ENCODE measurements at regions not wholly inside any gene's neighbourhood (a gene's known extent, or its start where the extent isn't known, plus 50 kb on each side); places are given as distances from the start of the nearest gene placed in this dataset.

DNA sequence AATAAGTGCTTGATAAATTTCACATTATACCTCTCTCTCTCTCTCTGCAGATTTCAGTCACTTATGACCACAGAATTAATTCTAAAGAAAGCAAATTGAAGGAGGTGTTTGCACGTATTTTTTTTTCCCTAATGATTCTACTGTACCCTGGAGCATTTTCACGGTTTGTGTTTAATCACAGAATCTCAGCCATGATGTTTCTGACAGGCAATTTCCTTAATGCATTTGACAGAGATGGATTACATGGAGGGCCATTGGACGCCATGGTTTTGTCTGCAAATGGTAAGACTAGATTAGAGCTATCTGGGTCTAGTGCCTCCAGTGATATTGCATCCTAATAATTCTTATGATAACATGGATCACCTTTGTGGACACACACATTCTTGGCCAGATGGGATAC is 147.5 kb upstream of the RBFOX1 start:
- DNase-seq (ENCODE audit: low read depth in 2 of 2): no peak

DNA sequence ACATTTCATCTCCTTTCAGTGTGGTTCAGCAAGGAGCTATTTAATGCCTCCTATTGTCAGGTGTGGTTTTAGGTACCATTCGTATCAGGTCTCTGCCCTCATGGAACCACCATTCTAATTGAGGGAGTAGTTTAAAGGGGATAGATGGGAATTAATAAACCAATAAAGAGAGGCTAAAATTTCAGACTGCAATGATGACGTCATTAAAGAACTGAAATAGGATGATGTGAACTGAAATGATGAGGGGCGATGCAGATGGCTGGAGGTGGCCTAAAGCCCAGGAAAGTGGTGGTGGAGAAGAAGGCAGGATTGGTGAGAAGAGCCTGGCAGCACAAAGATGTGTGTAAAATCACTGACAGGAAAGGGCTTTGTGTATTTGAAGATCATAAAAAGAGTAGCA is 148.9 kb upstream of the RBFOX1 start:
- no peak for DNase-seq (ENCODE audit: low read depth in 2 of 2)

DNA sequence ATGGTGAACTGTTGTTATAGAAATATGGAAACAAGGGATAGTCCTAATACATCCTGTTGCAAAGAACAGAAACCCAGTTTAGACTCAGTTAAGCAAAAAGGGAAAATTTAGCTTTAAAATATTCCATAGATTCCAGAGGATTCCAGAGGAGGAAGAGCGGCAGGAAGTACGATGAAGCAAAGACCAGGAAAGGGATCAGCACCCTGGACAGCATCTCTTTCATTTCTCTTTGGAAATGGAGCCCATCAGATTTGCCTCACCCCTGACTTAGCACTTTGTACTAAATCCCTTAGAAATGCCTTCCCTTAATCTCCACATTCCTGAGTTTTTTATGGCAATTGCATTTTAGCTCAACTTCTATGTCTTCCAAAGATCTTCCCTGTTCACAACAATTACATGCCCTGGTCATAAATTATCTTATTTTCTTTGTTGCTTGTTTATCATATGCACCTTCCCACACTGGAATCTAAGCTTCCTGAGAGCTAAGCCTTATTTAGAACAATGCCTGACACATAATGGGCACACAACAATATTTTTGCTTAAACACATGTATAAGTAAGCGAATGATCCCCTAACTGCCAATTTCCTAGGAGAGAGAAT is 150.0 kb upstream of the RBFOX1 start:
- no peak for DNase-seq (ENCODE audit: low read depth in 2 of 2)

DNA sequence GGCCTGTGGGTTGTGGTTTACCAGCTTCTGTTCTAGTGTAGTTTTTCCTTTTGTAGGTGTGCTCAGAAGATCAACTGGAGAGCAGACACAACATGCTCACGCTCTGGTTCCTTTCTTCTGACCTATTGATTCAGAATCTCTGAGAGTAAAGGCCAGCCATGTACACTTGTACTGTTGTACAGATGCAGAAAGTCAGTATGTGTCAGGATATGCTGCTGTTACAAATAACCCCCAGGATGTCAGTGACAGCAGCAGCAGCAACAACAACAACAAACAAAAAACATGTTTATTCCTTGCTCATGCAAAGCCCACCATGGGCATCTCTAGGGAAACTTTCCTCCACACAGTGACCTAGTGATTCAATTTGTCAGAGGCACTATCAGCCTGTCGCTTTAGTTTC is 154.8 kb upstream of the RBFOX1 start:
- no peak for DNase-seq (ENCODE audit: low read depth in 2 of 2)

GRCh38 chr16:7171151-7171550 is 161.5 kb upstream of the RBFOX1 start:
- no peak for DNase-seq (ENCODE audit: low read depth in 2 of 2)

DNA sequence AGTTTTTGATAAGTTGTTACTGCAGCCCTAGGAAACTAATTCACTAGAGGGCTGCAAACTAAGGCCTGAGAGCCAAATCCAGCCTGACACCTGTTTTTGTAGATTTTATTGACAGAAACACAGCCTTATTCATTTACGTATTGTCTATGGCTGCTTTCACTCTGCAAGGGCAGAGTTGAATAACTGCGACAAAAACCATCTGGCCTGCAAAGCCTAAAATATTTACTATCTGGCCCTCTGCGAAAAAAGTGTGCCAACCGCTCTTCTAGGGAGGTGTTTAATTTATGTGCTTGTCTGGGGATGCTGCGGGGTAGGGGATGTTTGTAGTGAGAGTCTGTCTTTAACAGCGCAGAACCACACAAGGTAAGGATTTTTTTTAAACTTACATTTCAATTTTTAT is 165.0 kb upstream of the RBFOX1 start:
- DNase-seq (ENCODE audit: low read depth in 2 of 2): no peak

- no peak for DNase-seq (ENCODE audit: low read depth in 2 of 2)
These were observed 170.8 kb upstream of the RBFOX1 start for GRCh38 chr16:7161891-7162290.

DNA sequence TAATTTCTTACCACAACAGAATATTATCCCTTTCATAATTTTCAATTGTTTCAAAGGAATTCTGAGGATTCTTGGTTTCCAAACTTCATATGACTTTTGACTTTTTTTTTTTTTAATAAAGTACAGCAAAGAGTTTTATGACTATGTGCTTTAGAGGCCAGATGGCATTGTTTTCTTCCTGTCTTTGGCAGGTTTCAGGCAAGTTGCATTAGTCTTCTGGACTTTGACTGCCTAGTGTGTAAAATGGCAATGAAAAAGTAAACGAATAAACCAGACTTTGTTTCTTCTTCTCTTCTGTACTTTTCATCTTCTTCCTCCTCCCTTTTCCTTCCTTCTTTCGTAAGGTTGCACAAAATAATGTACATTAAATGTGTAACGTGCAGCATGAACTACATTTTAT is 172.6 kb upstream of the RBFOX1 start:
- no peak for DNase-seq (ENCODE audit: low read depth in 2 of 2)

DNA sequence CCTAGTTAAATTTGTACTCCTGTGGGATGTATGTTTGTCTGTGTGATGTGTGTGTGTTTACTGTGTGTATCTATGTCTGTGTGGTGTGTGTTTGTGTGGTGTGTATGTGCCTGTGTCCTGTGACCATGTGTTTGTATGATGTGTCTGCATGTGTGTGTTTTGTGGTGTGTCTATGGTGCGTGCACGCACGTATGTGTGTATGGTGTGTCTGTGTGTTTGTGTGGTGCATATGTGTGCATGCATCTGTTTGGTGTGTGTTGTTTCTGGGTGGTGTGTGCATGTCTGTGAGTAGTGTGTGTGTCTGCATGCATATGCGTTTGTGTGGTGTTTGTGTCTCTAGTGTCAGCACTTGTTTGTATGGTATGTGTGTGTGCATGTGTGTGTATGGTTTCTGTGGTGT is 174.2 kb upstream of the RBFOX1 start:
- DNase-seq (ENCODE audit: low read depth in 2 of 2): no peak

DNA sequence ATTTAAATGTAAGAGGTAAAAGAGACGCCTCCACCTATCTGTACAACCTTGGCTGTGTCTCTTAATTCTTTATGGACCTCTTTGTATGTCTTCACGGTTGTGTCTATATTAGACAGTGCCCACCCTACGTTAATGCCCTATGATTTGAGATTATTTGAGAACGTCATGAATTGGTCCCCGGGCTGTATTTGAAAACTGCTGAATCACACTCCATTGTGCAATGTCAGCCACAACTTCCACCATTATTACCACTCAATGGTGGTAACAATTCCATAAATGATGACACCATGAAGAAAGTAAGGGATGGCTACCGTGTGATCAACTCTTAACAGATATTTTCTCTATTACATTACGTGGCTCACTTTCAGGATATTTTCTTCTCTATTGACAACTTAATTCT is 182.4 kb upstream of the RBFOX1 start:
- DNase-seq (ENCODE audit: low read depth in 2 of 2): no peak

DNA sequence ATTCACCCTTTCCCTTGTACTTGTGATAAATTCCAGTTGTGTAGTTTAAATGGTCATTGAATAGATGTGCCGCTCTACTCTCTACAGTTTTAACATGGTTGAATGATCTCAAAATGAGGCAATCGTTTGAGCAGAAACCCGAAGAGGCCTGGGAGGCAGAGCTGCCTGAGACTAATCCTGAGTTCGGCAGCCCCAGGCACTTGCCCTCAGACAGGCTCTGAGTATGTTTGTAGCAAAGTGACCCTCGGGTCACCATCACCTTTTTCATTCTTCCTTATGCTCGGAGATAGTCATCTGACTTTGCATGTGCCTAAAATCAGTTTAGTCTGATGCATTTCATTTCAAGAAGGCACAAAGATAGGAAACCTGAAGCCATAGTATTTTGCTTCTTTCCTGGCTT is 184.0 kb upstream of the RBFOX1 start:
- no peak for DNase-seq (ENCODE audit: low read depth in 2 of 2)

DNA sequence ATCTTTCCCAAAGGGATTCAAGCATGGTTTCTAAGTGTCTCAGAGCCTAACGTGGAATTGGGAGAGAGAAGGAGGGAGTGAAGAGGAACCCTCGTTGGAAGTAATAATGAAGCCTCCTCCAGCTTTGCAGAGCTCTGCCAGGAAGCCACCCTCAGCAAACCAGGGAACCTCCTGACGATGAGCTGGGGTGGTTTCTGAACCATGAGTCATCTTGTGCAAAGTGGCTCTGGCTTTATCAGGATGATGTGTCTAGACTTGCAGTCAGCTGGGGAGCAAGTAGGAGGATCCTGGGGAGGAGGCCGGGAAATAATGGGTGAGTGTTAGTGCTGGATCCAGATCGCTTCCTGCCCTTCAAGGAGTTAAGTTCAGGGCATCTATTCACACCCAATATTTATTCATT is 191.7 kb upstream of the RBFOX1 start:
- no peak for DNase-seq (ENCODE audit: low read depth in 2 of 2)

GRCh38 chr16:7137560-7138330 is 194.9 kb upstream of the RBFOX1 start:
- DNase-seq (ENCODE audit: low read depth in 2 of 2): no peak

- no peak for DNase-seq (ENCODE audit: low read depth in 2 of 2)
These were observed 200.2 kb upstream of the RBFOX1 start for GRCh38 chr16:7132465-7132864.

GRCh38 chr16:7124701-7125100 is 207.9 kb upstream of the RBFOX1 start:
- no peak for DNase-seq (ENCODE audit: low read depth in 2 of 2)

DNA sequence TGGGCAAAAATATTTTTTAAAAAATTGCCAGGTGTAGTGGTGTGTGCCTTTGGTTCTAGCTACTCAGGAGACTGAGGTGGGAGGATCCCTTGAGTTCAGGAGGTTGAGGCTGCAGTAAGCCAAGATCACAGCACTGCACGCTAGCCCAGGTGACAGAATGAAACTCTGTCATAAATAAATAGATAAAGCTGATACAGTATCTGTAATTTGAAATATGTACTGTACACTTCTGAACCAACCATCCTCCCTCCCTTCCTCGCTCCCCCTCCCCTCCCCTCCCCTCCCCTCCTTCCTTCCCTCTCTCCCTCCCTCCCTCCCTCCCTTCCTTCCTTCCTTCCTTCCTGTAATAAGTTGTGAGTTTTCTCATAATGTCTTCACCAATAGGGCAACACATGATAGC is 208.4 kb upstream of the RBFOX1 start:
- DNase-seq (ENCODE audit: low read depth in 2 of 2): no peak

- no peak for DNase-seq (ENCODE audit: low read depth in 2 of 2)
These were observed 215.9 kb upstream of the RBFOX1 start for GRCh38 chr16:7116734-7117133.

DNA sequence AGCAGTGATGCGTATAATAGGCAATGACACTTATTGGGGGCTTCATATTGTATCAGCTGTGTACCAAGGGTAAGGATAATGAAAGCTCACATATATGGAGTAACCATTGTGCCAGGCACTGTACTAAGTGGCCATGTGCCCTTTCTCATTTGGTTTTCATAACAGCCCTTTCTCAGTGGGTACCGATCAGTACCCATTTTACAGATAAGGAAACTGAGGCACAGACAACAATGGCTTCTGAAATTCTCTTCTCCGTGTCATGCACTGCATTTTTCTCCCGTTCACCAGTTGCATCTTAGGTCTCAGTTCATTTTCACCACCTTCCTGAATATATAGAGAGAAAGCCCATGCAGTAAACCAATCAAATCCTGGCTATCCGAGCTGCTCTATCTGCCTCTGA is 216.7 kb upstream of the RBFOX1 start:
- no peak for DNase-seq (ENCODE audit: low read depth in 2 of 2)

GRCh38 chr16:7113949-7114348 is 218.7 kb upstream of the RBFOX1 start:
- no peak for DNase-seq (ENCODE audit: low read depth in 2 of 2)

DNA sequence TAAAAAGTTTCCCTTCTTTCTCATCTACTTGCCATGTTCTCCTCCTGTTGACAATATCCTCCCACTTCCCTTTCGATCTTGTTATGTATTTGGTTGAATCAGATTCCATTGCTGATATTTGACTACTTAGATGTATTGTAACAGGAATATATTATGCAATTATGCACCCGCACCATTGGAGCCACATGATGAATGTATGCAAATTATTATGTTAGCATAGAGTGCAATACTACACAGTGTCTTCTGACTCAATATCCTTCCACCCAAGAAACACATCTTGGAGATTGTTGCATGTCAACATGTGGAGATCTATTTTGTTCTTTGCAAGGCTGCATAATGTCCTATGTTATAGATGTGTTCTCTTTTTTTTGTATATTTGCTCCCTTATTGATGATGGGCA is 219.2 kb upstream of the RBFOX1 start:
- DNase-seq (ENCODE audit: low read depth in 2 of 2): no peak

- DNase-seq (ENCODE audit: low read depth in 2 of 2): no peak
These were observed 221.4 kb upstream of the RBFOX1 start for GRCh38 chr16:7111265-7111664.

GRCh38 chr16:7107436-7107835 is 225.2 kb upstream of the RBFOX1 start:
- no peak for DNase-seq (ENCODE audit: low read depth in 2 of 2)

DNA sequence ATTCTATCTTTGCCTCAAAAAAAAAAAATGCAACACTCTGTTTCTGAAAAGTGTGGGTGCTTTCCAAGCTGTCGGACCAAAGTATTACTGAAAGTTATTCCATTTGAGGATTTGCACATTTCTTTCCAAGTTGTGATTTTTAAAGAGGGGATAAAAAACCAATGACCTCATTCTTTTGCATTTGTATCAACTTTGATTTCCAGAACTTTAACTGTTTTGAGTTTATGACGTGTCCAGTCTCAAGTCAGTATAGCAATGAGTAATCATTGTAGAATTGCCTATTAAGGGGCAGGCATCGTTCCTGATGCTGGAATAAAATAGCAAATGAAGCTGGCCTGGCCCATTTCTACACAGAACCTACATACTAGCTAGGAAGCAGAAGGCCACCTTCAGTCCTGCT is 229.6 kb upstream of the RBFOX1 start:
- DNase-seq (ENCODE audit: low read depth in 2 of 2): no peak

DNA sequence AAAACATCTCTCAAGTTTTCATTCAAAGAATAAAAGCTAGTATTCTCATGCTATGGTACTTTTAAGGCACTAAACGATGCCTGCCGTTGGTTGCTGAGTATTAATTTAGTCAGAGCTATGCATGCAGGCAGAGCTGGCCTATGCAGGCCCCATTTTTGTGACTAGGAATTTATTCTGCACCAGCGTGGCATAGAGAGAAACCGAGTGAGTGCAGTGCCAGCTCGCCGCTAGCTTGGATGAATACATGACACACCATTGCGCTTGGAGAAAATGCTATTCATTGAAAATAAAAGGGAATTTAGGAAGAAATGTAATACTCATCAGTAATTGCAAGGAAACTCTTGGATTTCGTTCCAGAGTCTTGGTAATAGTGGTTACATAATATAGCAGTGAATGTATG is 231.6 kb upstream of the RBFOX1 start:
- DNase-seq (ENCODE audit: low read depth in 2 of 2): no peak
